Thymus (tissue), 11 donors: ENCODE measurements at regions not wholly inside any gene's neighbourhood (a gene's known extent, or its start where the extent isn't known, plus 50 kb on each side); places are given as distances from the start of the nearest gene placed in this dataset.

ENCODE experiments used
- DNase-seq, 9 donors: peaks; one replicate each; pipeline ENCODE4 v3.0.0-alpha.2; 2013; ENCODE audit warnings: low spot score in 9 of 9, low read depth in 6 of 9, missing footprints in 1 of 9
- H3K27ac ChIP-seq, 2 donors: one replicate each; pipeline ENCODE4 v1.5.1; 2013; ENCODE audit warnings: control low read depth in 1 of 2, low read depth in 1 of 2, low read length in 1 of 2, mild to moderate bottlenecking in 1 of 2, moderate library complexity in 1 of 2
- H3K27me3 ChIP-seq, 2 donors: one replicate each; pipeline ENCODE4 v1.5.1; 2013; ENCODE audit warnings: low read length in 1 of 2; ENCODE audit not compliant: control insufficient read depth in 2 of 2, insufficient read depth in 1 of 2
- H3K36me3 ChIP-seq, 2 donors: one replicate each; pipeline ENCODE4 v1.5.1; 2013; ENCODE audit warnings: low read length in 1 of 2, mild to moderate bottlenecking in 1 of 2, moderate library complexity in 1 of 2; ENCODE audit not compliant: control insufficient read depth in 2 of 2, insufficient read depth in 2 of 2
- H3K4me1 ChIP-seq, 2 donors: one replicate each; pipeline ENCODE4 v1.5.1; 2013; ENCODE audit warnings: low read length in 2 of 2; ENCODE audit not compliant: control insufficient read depth in 2 of 2, insufficient read depth in 2 of 2
- H3K4me3 ChIP-seq, 2 donors: one replicate each; pipeline ENCODE4 v1.5.1; 2013; ENCODE audit warnings: low read length in 2 of 2, control low read depth in 1 of 2, mild to moderate bottlenecking in 1 of 2
- H3K9me3 ChIP-seq, 2 donors: one replicate each; pipeline ENCODE4 v1.5.1; 2013; ENCODE audit warnings: low read length in 1 of 2, mild to moderate bottlenecking in 1 of 2; ENCODE audit not compliant: control insufficient read depth in 2 of 2, insufficient read depth in 1 of 2
- WGBS: extraction: QIAGEN DNeasy Blood & Tissue Kit; methylation state at CpG from one replicate; pipeline ENCODE4 v1.1.7; 2013; 5-methylcytosine and 5-hydroxymethylcytosine counted together
- donor health status: healthy.

GRCh38 chr16:64784635-64785034, 337.2 kb downstream of the CDH11 start:
- no peak overlapping the region for H3K27ac ChIP-seq
- H3K36me3 ChIP-seq: no peaks in the 10 kb centered on the region
- H3K27me3 ChIP-seq: no peaks in the 10 kb centered on the region
- no peaks in the 10 kb centered on the region for H3K9me3 ChIP-seq
- no peak overlapping the region for H3K4me3 ChIP-seq
- no peaks in the 10 kb centered on the region for H3K4me1 ChIP-seq
- DNase-seq: no peak
- WGBS: 97% methylated on average over 2 of the region's 2 CpGs

DNA sequence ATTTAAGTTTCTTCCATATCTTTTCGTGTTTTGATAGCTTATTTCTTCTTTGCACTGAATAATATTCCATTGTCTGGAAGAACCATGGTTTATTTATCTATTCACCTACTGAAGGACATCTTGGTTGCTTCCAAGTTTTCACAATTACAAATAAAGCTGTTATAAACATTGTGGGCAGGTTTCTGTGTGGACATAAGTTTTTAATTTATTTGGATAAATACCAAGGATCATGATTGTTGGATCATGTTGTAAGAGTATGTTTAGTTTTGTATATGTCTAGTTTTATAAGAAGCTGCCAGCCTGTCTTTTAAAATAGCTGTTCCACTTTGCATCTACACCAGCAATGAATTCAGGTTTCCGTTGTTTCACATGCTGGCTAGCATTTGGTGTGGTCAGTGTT, 339.4 kb downstream of the CDH11 start:
- no peak for DNase-seq
- no peaks in the 10 kb centered on the region for H3K36me3 ChIP-seq
- no peak overlapping the region for H3K4me3 ChIP-seq
- H3K27me3 ChIP-seq: no peaks in the 10 kb centered on the region
- 89% methylated on average over 2 of the region's 2 CpGs for WGBS
- no peaks in the 10 kb centered on the region for H3K9me3 ChIP-seq
- no peak overlapping the region for H3K27ac ChIP-seq
- H3K4me1 ChIP-seq: no peaks in the 10 kb centered on the region

DNA sequence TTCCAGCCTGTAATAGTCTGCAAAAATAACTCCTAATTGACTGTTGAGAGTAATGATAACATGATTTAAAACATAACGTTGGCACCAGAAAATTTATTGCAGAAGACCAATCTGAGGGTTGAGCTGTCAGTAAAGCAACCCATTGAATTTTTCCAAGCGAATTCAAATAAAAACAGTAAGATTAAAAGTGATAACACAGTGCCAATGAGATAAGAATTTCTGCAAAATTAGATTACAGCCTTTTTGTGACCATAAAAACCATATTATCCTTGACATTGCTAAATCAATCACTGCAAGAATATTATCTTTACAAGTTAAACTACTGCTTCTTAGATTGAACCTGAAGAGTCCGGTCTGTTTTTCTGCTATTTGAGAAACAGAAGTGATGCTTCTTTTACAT, 341.4 kb downstream of the CDH11 start:
- no peaks in the 10 kb centered on the region for H3K4me1 ChIP-seq
- H3K27ac ChIP-seq: no peak overlapping the region
- H3K27me3 ChIP-seq: no peaks in the 10 kb centered on the region
- DNase-seq: no peak
- H3K4me3 ChIP-seq: no peak overlapping the region
- H3K36me3 ChIP-seq: no peaks in the 10 kb centered on the region
- H3K9me3 ChIP-seq: no peaks in the 10 kb centered on the region
- 71% methylated on average over 3 of the region's 3 CpGs for WGBS

GRCh38 chr16:64778777-64779176, 343.1 kb downstream of the CDH11 start:
- H3K36me3 ChIP-seq: no peaks in the 10 kb centered on the region
- H3K4me1 ChIP-seq: no peaks in the 10 kb centered on the region
- H3K27me3 ChIP-seq: no peaks in the 10 kb centered on the region
- no peaks in the 10 kb centered on the region for H3K9me3 ChIP-seq
- no peak for DNase-seq
- WGBS: 95% methylated on average over 1 of the region's 1 CpG
- no peak overlapping the region for H3K27ac ChIP-seq
- H3K4me3 ChIP-seq: no peak overlapping the region

- Histone ChIP-seq H3K36me3 (no peaks in the 10 kb centered on the region), H3K27me3 (no peaks in the 10 kb centered on the region), H3K27ac (no peak overlapping the region), H3K9me3 (peaks cover 1 to 8% of the 10 kb centered on the region in 2 donors), H3K4me1 (no peaks in the 10 kb centered on the region), H3K4me3 (no peak overlapping the region)
- 90% methylated on average over 2 of the region's 2 CpGs for WGBS
- no peak for DNase-seq
Measured at GRCh38 chr16:64773638-64774037, 348.2 kb downstream of the CDH11 start.

- Histone ChIP-seq H3K4me1 (no peaks in the 10 kb centered on the region), H3K27ac (no peak overlapping the region), H3K4me3 (no peak overlapping the region), H3K9me3 (peaks cover 1 to 8% of the 10 kb centered on the region in 2 donors), H3K36me3 (no peaks in the 10 kb centered on the region), H3K27me3 (no peaks in the 10 kb centered on the region)
- no peak for DNase-seq
- 91% methylated on average over 3 of the region's 3 CpGs for WGBS
Measured at GRCh38 chr16:64773184-64773583, 348.7 kb downstream of the CDH11 start.

- no peak overlapping the region for H3K4me3 ChIP-seq
- no peaks in the 10 kb centered on the region for H3K4me1 ChIP-seq
- H3K9me3 ChIP-seq: peaks cover 1 to 8% of the 10 kb centered on the region in 2 donors
- DNase-seq: no peak
- no peaks in the 10 kb centered on the region for H3K36me3 ChIP-seq
- WGBS: 94% methylated on average over 13 of the region's 13 CpGs
- no peak overlapping the region for H3K27ac ChIP-seq
- no peaks in the 10 kb centered on the region for H3K27me3 ChIP-seq
Measured at GRCh38 chr16:64771273-64771672, 350.6 kb downstream of the CDH11 start.

- no peaks in the 10 kb centered on the region for H3K9me3 ChIP-seq
- 73% methylated on average over 2 of the region's 2 CpGs for WGBS
- no peak overlapping the region for H3K4me3 ChIP-seq
- H3K36me3 ChIP-seq: no peaks in the 10 kb centered on the region
- H3K27ac ChIP-seq: no peak overlapping the region
- H3K4me1 ChIP-seq: no peaks in the 10 kb centered on the region
- no peaks in the 10 kb centered on the region for H3K27me3 ChIP-seq
- no peak for DNase-seq
Measured at GRCh38 chr16:64762211-64762610, 359.7 kb downstream of the CDH11 start.

DNA sequence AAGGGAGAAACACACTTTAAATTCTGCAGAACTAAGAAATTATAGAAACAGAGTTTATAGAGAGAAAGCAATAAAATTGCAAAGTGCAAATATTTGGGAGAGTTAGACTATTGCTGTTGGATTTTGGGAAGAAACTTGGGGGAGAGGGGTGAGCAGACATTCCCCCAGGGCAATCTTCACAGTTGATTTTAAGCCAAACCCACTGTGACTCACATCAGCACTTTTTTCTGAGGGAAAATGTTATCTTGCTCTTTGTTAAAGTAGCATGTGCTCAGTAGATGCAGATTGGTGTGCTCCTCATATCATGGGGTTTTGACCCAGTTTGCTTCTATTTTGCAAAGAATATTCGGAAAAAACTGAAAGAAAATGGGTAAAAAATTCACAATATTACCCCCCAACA, 367.6 kb downstream of the CDH11 start:
- 85% methylated on average over 1 of the region's 1 CpG for WGBS
- Histone ChIP-seq H3K9me3 (no peaks in the 10 kb centered on the region), H3K4me3 (no peak overlapping the region), H3K4me1 (no peaks in the 10 kb centered on the region), H3K27me3 (no peaks in the 10 kb centered on the region), H3K27ac (no peak overlapping the region), H3K36me3 (no peaks in the 10 kb centered on the region)
- DNase-seq: no peak

DNA sequence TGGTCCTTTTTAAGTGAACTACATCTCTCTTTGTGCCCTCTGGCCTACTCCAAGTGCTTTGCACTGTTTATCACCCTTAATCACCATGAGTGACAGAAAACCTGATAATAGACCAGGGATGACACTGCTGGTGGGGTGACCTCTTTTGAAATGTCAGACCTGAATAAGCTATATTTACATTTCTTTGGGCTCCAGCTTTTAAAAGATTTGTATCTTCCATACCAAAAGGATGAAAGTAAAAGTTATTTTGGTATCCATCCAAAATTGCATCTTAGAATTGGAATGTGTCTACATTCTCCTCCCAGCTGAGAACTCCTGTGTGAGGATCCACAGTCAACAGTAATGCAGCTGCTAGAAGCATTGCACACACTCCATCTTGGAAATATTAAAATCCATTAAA, 370.0 kb downstream of the CDH11 start:
- no peaks in the 10 kb centered on the region for H3K9me3 ChIP-seq
- no peaks in the 10 kb centered on the region for H3K27me3 ChIP-seq
- DNase-seq: no peak
- H3K4me1 ChIP-seq: no peaks in the 10 kb centered on the region
- no peak overlapping the region for H3K27ac ChIP-seq
- H3K4me3 ChIP-seq: no peak overlapping the region
- H3K36me3 ChIP-seq: no peaks in the 10 kb centered on the region
